ENCODE measurements at regions not wholly inside any gene's neighbourhood (a gene's known extent, or its start where the extent isn't known, plus 50 kb on each side); places are given as distances from the start of the nearest gene placed in this dataset.

GRCh38 chr1:186531561-186532165 is 70.7 kb upstream of the PDC start:
- TF ChIP-seq, protein P1, sequence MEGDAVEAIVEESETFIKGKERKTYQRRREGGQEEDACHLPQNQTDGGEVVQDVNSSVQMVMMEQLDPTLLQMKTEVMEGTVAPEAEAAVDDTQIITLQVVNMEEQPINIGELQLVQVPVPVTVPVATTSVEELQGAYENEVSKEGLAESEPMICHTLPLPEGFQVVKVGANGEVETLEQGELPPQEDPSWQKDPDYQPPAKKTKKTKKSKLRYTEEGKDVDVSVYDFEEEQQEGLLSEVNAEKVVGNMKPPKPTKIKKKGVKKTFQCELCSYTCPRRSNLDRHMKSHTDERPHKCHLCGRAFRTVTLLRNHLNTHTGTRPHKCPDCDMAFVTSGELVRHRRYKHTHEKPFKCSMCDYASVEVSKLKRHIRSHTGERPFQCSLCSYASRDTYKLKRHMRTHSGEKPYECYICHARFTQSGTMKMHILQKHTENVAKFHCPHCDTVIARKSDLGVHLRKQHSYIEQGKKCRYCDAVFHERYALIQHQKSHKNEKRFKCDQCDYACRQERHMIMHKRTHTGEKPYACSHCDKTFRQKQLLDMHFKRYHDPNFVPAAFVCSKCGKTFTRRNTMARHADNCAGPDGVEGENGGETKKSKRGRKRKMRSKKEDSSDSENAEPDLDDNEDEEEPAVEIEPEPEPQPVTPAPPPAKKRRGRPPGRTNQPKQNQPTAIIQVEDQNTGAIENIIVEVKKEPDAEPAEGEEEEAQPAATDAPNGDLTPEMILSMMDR (conservative IDR thresholded peaks at IDR 0.05) = no peak
- TF ChIP-seq EZH2 (IDR thresholded peaks at IDR 0.05; ENCODE audit: low read depth) = no peak
